ENCODE measurements at regions not wholly inside any gene's neighbourhood (a gene's known extent, or its start where the extent isn't known, plus 50 kb on each side); places are given as distances from the start of the nearest gene placed in this dataset.

GRCh38 chr17:79223471-79223870 lies 148.8 kb downstream of the ENGASE start:
- no peak overlapping the region for H3K23ac ChIP-seq (ENCODE audit: insufficient read length, low read depth, low read length)
- H4K8ac ChIP-seq (replicated peaks; ENCODE audit: insufficient read length, low read depth, low read length), result no peak overlapping the region
- no peak overlapping the region for H2BK15ac ChIP-seq (ENCODE audit: low read depth, low read length)
- H3K27me3 ChIP-seq (ENCODE audit: insufficient read depth, low read length), result no peaks in the 10 kb centered on the region
- H3K18ac ChIP-seq (ENCODE audit: insufficient read length, low read depth, low read length), result no peak overlapping the region
- H3K56ac ChIP-seq (ENCODE audit: insufficient read length, low read depth, low read length), result no peak overlapping the region
- H2BK12ac ChIP-seq (ENCODE audit: insufficient read length, low read depth, low read length), result no peak overlapping the region
- H4K91ac ChIP-seq (ENCODE audit: insufficient read length, low read depth, low read length), result no peak overlapping the region
- H2BK120ac ChIP-seq (ENCODE audit: low read depth, low read length, poor library complexity, severe bottlenecking), result no peak overlapping the region
- H3K23me2 ChIP-seq (ENCODE audit: insufficient read length, low read depth, low read length, poor library complexity, severe bottlenecking), result peaks cover 7% of the 10 kb centered on the region
- no peaks in the 10 kb centered on the region for H3K9me3 ChIP-seq (ENCODE audit: control insufficient read depth, low read depth, low read length)
- WGBS (ENCODE audit: extremely low coverage, insufficient read length, low lambda C conversion rate), result no CpG with 5 or more reads among the region's 9 CpGs
- no peak overlapping the region for H3K27ac Mint-ChIP-seq
- H3K4me3 Mint-ChIP-seq, result no peak overlapping the region
- H3K36me3 Mint-ChIP-seq (ENCODE audit: insufficient read depth in 1 of 3, low read depth in 3 of 3), result no peaks in the 10 kb centered on the region
- H3K4me1 Mint-ChIP-seq, result peaks cover 35 to 36% of the 10 kb centered on the region in 2 experiments
- no peak overlapping the region for H2AK5ac ChIP-seq (ENCODE audit: insufficient read length, low read length)
- H3T11ph ChIP-seq (ENCODE audit: low read length), result no peak overlapping the region
- no peak overlapping the region for H3K4ac ChIP-seq (ENCODE audit: low read depth, low read length)
- DNase-seq, result no peak
- TF ChIP-seq CTCF (conservative IDR thresholded peaks at IDR 0.05), result no peak
- peaks cover 8% of the 10 kb centered on the region for H3K27me3 Mint-ChIP-seq (ENCODE audit: low read depth)
- H3K79me1 ChIP-seq (ENCODE audit: insufficient read depth, low read depth, low read length, poor library complexity, severe bottlenecking), result no peaks in the 10 kb centered on the region
- H4K5ac ChIP-seq (ENCODE audit: insufficient read length, low read depth, low read length), result no peak overlapping the region
- no peaks in the 10 kb centered on the region for H3K9me3 Mint-ChIP-seq
- H4K20me1 ChIP-seq (ENCODE audit: control insufficient read depth, insufficient read depth, insufficient read length), result no peaks in the 10 kb centered on the region
- H3K14ac ChIP-seq (ENCODE audit: insufficient read depth, low read length), result no peak overlapping the region
- H2BK20ac ChIP-seq (ENCODE audit: low read depth, low read length, poor library complexity, severe bottlenecking), result no peak overlapping the region
- H3K9ac ChIP-seq (ENCODE audit: extremely low read depth, insufficient read length, low read length), result no peak overlapping the region
- no peak overlapping the region for H3K27ac ChIP-seq (ENCODE audit: insufficient read length, low read depth, low read length)
- H3K4me1 ChIP-seq (ENCODE audit: insufficient read depth, low read length), result no peaks in the 10 kb centered on the region
- no peak overlapping the region for H2AFZ ChIP-seq (ENCODE audit: low read length)
- H3K79me2 ChIP-seq (ENCODE audit: insufficient read depth, low read length), result no peaks in the 10 kb centered on the region
- H2BK5ac ChIP-seq (ENCODE audit: insufficient read length, low read length), result no peak overlapping the region
- no peak overlapping the region for H3K4me2 ChIP-seq (ENCODE audit: insufficient read depth, insufficient read length, low read length)

All from H9 (cell line).